Retinal pigment epithelial cell (primary cell): ENCODE measurements at regions not wholly inside any gene's neighbourhood (a gene's known extent, or its start where the extent isn't known, plus 50 kb on each side); places are given as distances from the start of the nearest gene placed in this dataset.
"Not testable (repeated sequence)": the region's sequence is repeated elsewhere in the genome, so short reads cannot be mapped to it uniquely, and the experiment has no call there.

Source experiments
- DNase-seq: peaks from one replicate; pipeline ENCODE4 v3.0.0-alpha.2; 2010; ENCODE audit warnings: low read depth
- H3K4me3 ChIP-seq: 2 replicates; pipeline ENCODE4 v1.5.1; 2011; ENCODE audit warnings: mild to moderate bottlenecking, low read length, control low read depth, moderate library complexity
- CTCF ChIP-seq: conservative IDR thresholded peaks from 2 replicates; pipeline ENCODE4 v1.5.1; 2011; ENCODE audit warnings: low read depth, low read length, control low read depth, inconsistent platforms

- no peak for TF ChIP-seq CTCF
- no peak overlapping the region for H3K4me3 ChIP-seq
- DNase-seq: no peak
Observed at GRCh38 chr13:56459286-56459685, 681.4 kb upstream of the PRR20A start.

- DNase-seq: no peak
- no peak for TF ChIP-seq CTCF
- H3K4me3 ChIP-seq: no peak overlapping the region
Observed at GRCh38 chr13:56501750-56502149, 639.0 kb upstream of the PRR20A start.

GRCh38 chr13:56510836-56511235, 629.9 kb upstream of the PRR20A start:
- H3K4me3 ChIP-seq: no peak overlapping the region
- DNase-seq: no peak
- no peak for TF ChIP-seq CTCF

GRCh38 chr13:56512336-56512735, 628.4 kb upstream of the PRR20A start:
- H3K4me3 ChIP-seq, DNase-seq: not testable (repeated sequence)

GRCh38 chr13:56515441-56515840, 625.3 kb upstream of the PRR20A start:
- no peak for TF ChIP-seq CTCF
- H3K4me3 ChIP-seq: no peak overlapping the region
- no peak for DNase-seq

GRCh38 chr13:56528040-56528790, 612.5 kb upstream of the PRR20A start:
- no peak overlapping the region for H3K4me3 ChIP-seq
- TF ChIP-seq CTCF: no peak
- no peak for DNase-seq

- no peak for DNase-seq
- TF ChIP-seq CTCF: no peak
- no peak overlapping the region for H3K4me3 ChIP-seq
Observed at GRCh38 chr13:56530096-56530495, 610.6 kb upstream of the PRR20A start.

GRCh38 chr13:56547921-56548320, 592.8 kb upstream of the PRR20A start:
- H3K4me3 ChIP-seq, DNase-seq: not testable (repeated sequence)
